Mammary epithelial cell (primary cell): ENCODE measurements at regions not wholly inside any gene's neighbourhood (a gene's known extent, or its start where the extent isn't known, plus 50 kb on each side); places are given as distances from the start of the nearest gene placed in this dataset.

Experiments
- EZH2 ChIP-seq: IDR thresholded peaks from 2 replicates; pipeline ENCODE4 v1.6.1; 2012; ENCODE audit warnings: low read length, inconsistent platforms, borderline replicate concordance
- TF ChIP-seq, protein P1 (sequence below), 2 donors: IDR thresholded peaks in 1 of 2; conservative IDR thresholded peaks in 1 of 2; 2 replicates each; pipeline ENCODE4 v1.5.1; 2011 to 2012; ENCODE audit warnings: inconsistent platforms in 2 of 2, low read length in 2 of 2, mild to moderate bottlenecking in 2 of 2, control low read depth in 1 of 2, low read depth in 1 of 2; ENCODE audit not compliant: insufficient read depth in 1 of 2; ENCODE audit errors: extremely low read depth in 1 of 2

GRCh38 chr13:111555903-111556302 lies 235.5 kb downstream of the TEX29 start:
- TF ChIP-seq, protein P1, sequence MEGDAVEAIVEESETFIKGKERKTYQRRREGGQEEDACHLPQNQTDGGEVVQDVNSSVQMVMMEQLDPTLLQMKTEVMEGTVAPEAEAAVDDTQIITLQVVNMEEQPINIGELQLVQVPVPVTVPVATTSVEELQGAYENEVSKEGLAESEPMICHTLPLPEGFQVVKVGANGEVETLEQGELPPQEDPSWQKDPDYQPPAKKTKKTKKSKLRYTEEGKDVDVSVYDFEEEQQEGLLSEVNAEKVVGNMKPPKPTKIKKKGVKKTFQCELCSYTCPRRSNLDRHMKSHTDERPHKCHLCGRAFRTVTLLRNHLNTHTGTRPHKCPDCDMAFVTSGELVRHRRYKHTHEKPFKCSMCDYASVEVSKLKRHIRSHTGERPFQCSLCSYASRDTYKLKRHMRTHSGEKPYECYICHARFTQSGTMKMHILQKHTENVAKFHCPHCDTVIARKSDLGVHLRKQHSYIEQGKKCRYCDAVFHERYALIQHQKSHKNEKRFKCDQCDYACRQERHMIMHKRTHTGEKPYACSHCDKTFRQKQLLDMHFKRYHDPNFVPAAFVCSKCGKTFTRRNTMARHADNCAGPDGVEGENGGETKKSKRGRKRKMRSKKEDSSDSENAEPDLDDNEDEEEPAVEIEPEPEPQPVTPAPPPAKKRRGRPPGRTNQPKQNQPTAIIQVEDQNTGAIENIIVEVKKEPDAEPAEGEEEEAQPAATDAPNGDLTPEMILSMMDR (conservative IDR thresholded peaks at IDR 0.05 in 1 of 2, IDR thresholded peaks at IDR 0.05 in 1 of 2; ENCODE audit: extremely low read depth in 1 of 2, insufficient read depth in 1 of 2, low read depth in 1 of 2, low read length in 2 of 2) = no peak
- TF ChIP-seq EZH2 = no peak
